Activated CD4-positive, alpha-beta T cell treated with anti-CD3 and anti-CD28 coated beads for 24 hours (primary cell): ENCODE measurements at regions not wholly inside any gene's neighbourhood (a gene's known extent, or its start where the extent isn't known, plus 50 kb on each side); places are given as distances from the start of the nearest gene placed in this dataset.
"Not testable (repeated sequence)": the region's sequence is repeated elsewhere in the genome, so short reads cannot be mapped to it uniquely, and the experiment has no call there.

Experiments
- DNase-seq, 2 donors: peaks; one replicate each; pipeline ENCODE4 v3.0.0-alpha.2; 2020; ENCODE audit warnings: low read depth in 2 of 2

- DNase-seq, result no peak
These were observed 71.5 kb upstream of the DAAM1 start for GRCh38 chr14:59116984-59117415.

- no peak for DNase-seq
These were observed 70.5 kb upstream of the DAAM1 start for GRCh38 chr14:59117754-59118528.

GRCh38 chr14:59120921-59121320 is 67.5 kb upstream of the DAAM1 start:
- DNase-seq, result no peak

GRCh38 chr14:59123531-59123930 is 64.9 kb upstream of the DAAM1 start:
- no peak for DNase-seq

DNA sequence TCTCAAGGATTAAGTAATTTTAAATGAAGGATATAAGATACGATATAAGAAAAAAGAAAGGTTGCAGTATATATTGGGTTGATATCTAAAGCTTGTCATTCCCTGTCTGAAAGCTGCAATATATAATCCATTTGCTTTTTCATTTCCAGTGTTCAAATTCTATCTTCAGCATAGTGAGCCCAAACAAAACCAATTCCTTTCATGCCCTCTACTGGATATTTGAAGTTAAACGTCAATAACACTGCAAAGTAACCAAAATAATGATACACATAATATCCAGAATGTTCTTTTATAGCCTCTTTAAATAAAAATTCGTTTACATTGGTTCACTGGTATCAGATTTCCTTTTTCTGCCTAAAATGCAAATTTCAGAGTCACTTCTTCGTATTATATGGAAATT is 64.5 kb upstream of the DAAM1 start:
- no peak for DNase-seq

DNA sequence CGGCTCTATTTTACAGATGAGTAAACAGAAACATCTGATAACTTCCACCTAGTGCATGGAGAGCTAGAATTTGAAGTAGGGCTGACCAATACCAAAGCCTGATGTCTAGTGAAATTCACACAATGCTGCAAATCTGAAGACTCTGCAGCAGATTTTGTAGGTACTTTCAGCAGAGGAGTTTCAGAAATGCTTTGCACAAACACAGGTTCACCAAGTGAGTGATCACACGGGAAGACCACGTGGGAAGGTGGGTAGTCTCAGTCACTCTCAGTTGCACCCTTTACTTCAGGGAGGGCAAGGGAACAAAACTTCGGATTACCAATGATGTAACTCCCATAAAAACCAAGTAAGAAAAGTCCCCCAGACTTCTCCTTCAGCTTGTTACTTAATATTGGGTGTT is 63.3 kb upstream of the DAAM1 start:
- DNase-seq, result no peak

GRCh38 chr14:59126714-59127436 is 61.6 kb upstream of the DAAM1 start:
- peak; percentile 1 to 12 for DNase-seq

GRCh38 chr14:59127437-59127732 is 61.1 kb upstream of the DAAM1 start:
- DNase-seq, result no peak

DNA sequence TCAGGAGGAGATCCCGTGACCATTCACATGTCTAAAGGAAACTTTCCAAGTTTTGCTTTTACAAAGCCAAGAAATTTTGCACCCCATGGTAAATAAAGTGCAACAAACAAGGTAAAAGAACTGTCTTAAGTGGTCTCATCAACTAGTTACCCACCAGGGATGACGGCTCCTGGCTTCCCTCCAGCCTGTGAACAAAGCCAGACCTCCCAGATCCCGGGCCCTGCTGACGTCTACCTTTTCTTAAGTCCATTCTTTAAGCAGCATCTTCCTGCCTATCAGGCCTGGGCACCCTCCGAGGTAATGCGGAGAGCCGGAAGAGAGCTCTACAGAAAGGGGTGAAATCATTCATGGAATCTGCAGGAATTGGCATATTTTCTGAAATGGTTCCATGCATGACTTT is 58.0 kb upstream of the DAAM1 start:
- DNase-seq, result no peak

DNA sequence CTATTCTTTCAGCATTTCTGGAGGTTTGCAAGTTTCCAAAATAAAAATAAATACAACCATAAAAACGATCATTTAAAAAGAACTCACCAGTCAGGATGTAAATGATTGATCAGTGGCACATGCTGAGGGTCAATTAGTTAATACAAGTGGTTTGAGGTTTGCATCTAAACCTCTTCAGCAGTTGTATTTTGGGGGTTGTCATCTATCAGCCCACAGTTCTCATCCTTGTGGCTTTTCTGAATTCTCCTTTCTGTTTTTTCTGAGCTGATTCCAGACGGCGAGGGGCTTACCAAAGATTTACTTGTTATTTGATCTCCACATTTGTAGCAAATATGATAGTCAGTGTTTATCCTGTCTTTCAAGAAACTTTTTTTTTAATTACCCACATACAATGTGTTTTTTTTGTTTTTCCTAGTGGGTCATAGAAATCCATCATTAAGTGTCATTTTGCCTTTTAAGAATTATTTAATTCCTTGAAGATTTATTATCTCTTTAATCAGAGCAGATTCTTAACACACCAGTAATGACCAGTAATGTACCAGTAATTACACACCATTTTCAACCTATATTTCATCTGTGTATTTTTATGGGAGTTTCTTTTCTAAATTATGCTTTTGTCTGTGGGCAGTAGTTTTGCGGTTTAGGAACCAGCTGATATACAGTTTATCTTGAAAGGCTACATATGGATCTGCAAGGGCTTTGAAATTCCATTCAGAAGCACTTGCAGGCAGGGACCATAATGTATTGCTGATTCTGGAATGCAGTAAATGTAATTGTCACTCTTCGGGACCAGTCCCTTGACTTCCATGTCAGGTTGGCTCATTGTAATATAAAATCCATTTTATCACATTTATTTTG is 56.3 kb upstream of the DAAM1 start:
- DNase-seq, result no peak

- DNase-seq, result no peak
These were observed 55.5 kb upstream of the DAAM1 start for GRCh38 chr14:59132796-59133494.

DNA sequence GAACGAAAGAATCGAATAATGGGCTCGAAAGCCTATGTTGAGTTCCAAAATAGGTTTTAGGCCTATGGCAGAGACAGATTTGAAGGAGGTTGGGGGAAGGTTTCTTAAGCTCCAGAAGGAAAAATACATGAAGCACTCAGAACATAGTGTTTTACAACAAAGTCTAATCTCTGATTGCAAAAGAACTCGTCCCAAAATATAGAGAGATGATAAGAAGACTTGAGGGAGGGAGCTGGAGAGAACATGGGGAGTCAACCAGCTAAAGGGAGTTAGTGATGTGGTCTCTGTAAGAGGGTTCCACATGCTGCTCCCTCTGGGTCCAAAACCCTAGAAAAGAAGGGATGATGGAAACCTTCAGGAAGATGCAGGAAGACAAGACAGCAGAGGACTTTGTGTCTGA is 54.8 kb upstream of the DAAM1 start:
- DNase-seq, result no peak

- DNase-seq, result no peak
These were observed 54.2 kb upstream of the DAAM1 start for GRCh38 chr14:59134307-59134706.

DNA sequence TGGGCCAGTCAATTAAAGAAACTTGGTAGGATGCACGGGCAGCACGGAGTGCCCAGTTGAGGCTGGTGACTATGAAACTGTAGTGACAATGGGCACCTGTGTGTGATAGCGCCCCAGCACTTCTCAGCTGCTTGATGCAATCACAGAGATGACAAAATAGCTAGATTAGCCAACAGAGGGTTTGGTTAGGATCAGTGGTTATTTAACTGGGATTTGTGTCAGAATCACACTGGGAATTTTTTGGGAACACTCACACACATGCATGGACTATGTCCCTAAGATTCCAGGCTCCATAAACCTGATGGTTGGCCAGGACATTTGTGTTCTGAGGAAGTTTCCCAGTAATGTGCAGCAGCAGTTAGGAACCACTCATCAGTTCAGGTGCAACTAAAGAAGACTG is 51.2 kb upstream of the DAAM1 start:
- no peak for DNase-seq

DNA sequence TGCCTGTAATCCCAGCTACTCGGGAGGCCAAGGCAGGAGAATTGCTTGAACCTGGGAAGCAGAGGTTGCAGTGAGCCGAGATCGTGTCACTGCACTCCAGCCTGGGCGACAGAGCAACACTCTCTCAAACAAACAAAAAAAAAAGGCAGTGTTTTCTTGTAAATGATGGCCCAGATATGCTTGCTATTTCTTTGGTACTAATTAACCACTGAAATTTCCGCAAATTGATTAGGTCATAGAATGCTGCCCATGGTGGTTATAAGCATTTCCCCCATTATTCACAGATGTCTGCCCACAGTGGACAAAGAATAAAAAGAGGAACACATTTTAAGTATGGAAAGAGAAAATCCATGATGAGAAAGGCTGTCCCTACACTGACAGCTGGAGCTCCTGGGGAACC is 49.9 kb upstream of the DAAM1 start:
- DNase-seq, result not testable (repeated sequence)
